Esophagus (tissue), 2 donors: ENCODE measurements at regions not wholly inside any gene's neighbourhood (a gene's known extent, or its start where the extent isn't known, plus 50 kb on each side); places are given as distances from the start of the nearest gene placed in this dataset.

Experiments used
- H3K27ac ChIP-seq, 2 donors: one replicate each; pipeline ENCODE4 v1.5.1; 2013; ENCODE audit warnings: low read depth in 2 of 2, mild to moderate bottlenecking in 2 of 2, inconsistent platforms in 1 of 2, low read length in 1 of 2, moderate library complexity in 1 of 2
- H3K27me3 ChIP-seq, 2 donors: one replicate each; pipeline ENCODE4 v1.6.1; 2013; ENCODE audit warnings: low read length in 2 of 2, control low read depth in 1 of 2, mild to moderate bottlenecking in 1 of 2; ENCODE audit not compliant: insufficient read depth in 2 of 2, control insufficient read depth in 1 of 2
- H3K36me3 ChIP-seq, 2 donors: one replicate each; pipeline ENCODE4 v1.6.1; 2013; ENCODE audit warnings: low read length in 1 of 2; ENCODE audit not compliant: control insufficient read depth in 2 of 2, insufficient read depth in 2 of 2
- H3K4me1 ChIP-seq, 2 donors: one replicate each; pipeline ENCODE4 v1.6.1; 2013; ENCODE audit warnings: low read length in 1 of 2; ENCODE audit not compliant: control insufficient read depth in 2 of 2, insufficient read depth in 2 of 2
- H3K4me3 ChIP-seq, 2 donors: one replicate each; pipeline ENCODE4 v1.5.1; 2013; ENCODE audit warnings: low read length in 2 of 2, mild to moderate bottlenecking in 2 of 2, low read depth in 1 of 2, moderate library complexity in 1 of 2
- H3K9me3 ChIP-seq, 2 donors: one replicate each; pipeline ENCODE4 v1.6.1; 2013; ENCODE audit warnings: mild to moderate bottlenecking in 2 of 2, low read depth in 1 of 2, low read length in 1 of 2, moderate library complexity in 1 of 2; ENCODE audit not compliant: control insufficient read depth in 2 of 2, insufficient read depth in 1 of 2
- WGBS, 2 donors: extraction: QIAGEN DNeasy Blood & Tissue Kit; methylation state at CpG; one replicate each; pipeline ENCODE4 v1.1.7; 2013; 5-methylcytosine and 5-hydroxymethylcytosine counted together
- donor health status: healthy with polysubstance abuse.
- donor health status: Bipolar disorder and iron deficiency.

GRCh38 chr3:70776081-70776480 is 463.6 kb upstream of the MDFIC2 start:
- no peaks in the 10 kb centered on the region for H3K4me1 ChIP-seq
- WGBS, 2 donors: 47 to 49% methylated on average over 2 of the region's 2 CpGs
- no peaks in the 10 kb centered on the region for H3K27me3 ChIP-seq
- no peaks in the 10 kb centered on the region for H3K9me3 ChIP-seq
- H3K36me3 ChIP-seq: no peaks in the 10 kb centered on the region
- H3K27ac ChIP-seq: no peak overlapping the region
- no peak overlapping the region for H3K4me3 ChIP-seq

- H3K4me1 ChIP-seq: no peaks in the 10 kb centered on the region
- H3K27ac ChIP-seq: no peak overlapping the region
- 74 to 79% methylated on average over 4 of the region's 4 CpGs for WGBS, 2 donors
- no peak overlapping the region for H3K4me3 ChIP-seq
- no peaks in the 10 kb centered on the region for H3K9me3 ChIP-seq
- H3K27me3 ChIP-seq: no peaks in the 10 kb centered on the region
- H3K36me3 ChIP-seq: no peaks in the 10 kb centered on the region
These were observed 462.8 kb upstream of the MDFIC2 start for GRCh38 chr3:70775257-70775656.

- 76 to 78% methylated on average over 1 of the region's 1 CpG for WGBS, 2 donors
- no peak overlapping the region for H3K4me3 ChIP-seq
- no peak overlapping the region for H3K27ac ChIP-seq
- no peaks in the 10 kb centered on the region for H3K36me3 ChIP-seq
- H3K9me3 ChIP-seq: no peaks in the 10 kb centered on the region
- no peaks in the 10 kb centered on the region for H3K27me3 ChIP-seq
- H3K4me1 ChIP-seq: no peaks in the 10 kb centered on the region
These were observed 462.2 kb upstream of the MDFIC2 start for GRCh38 chr3:70774641-70775040.

GRCh38 chr3:70771426-70772147 is 459.1 kb upstream of the MDFIC2 start:
- no peak overlapping the region for H3K27ac ChIP-seq
- WGBS, 2 donors: 68 to 76% methylated on average over 4 of the region's 4 CpGs
- no peaks in the 10 kb centered on the region for H3K36me3 ChIP-seq
- H3K4me3 ChIP-seq: no peak overlapping the region
- no peaks in the 10 kb centered on the region for H3K27me3 ChIP-seq
- no peaks in the 10 kb centered on the region for H3K9me3 ChIP-seq
- H3K4me1 ChIP-seq: no peaks in the 10 kb centered on the region

DNA sequence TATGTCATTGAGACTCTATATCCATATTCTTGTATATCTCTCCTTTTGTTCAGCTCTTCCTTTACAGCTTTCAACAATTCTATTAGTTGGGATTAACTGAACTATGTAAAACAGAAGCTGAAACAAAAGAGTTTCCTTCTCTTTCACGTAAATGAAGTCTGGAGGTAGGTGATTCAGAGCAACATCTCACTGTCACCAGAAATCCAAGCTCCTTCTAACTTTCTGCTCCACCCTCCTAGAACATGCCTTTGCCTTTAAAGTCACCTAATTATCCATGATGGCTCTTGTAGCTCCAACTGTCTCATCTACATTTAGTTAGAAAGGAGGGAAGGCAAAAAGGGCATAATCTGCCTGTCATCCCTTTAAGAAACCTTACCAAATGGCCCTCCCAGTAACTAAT is 458.2 kb upstream of the MDFIC2 start:
- WGBS, 2 donors: 53 to 63% methylated on average over 1 of the region's 1 CpG

GRCh38 chr3:70766301-70766700 is 453.9 kb upstream of the MDFIC2 start:
- Histone ChIP-seq H3K4me1 (no peaks in the 10 kb centered on the region), H3K27me3 (no peaks in the 10 kb centered on the region), H3K27ac (no peak overlapping the region), H3K4me3 (no peak overlapping the region), H3K9me3 (no peaks in the 10 kb centered on the region), H3K36me3 (no peaks in the 10 kb centered on the region)
- WGBS, 2 donors: 79 to 85% methylated on average over 2 of the region's 2 CpGs

More for the DNA sequence above, 458.2 kb upstream of the MDFIC2 start:
- no peaks in the 10 kb centered on the region for H3K27me3 ChIP-seq
- H3K9me3 ChIP-seq: no peaks in the 10 kb centered on the region
- no peaks in the 10 kb centered on the region for H3K36me3 ChIP-seq
- H3K27ac ChIP-seq: no peak overlapping the region
- H3K4me1 ChIP-seq: no peaks in the 10 kb centered on the region
- no peak overlapping the region for H3K4me3 ChIP-seq

- no peaks in the 10 kb centered on the region for H3K9me3 ChIP-seq
- WGBS, 2 donors: 90% methylated on average over 2 of the region's 2 CpGs
- no peaks in the 10 kb centered on the region for H3K4me1 ChIP-seq
- H3K27ac ChIP-seq: no peak overlapping the region
- H3K4me3 ChIP-seq: no peak overlapping the region
- H3K27me3 ChIP-seq: no peaks in the 10 kb centered on the region
- H3K36me3 ChIP-seq: no peaks in the 10 kb centered on the region
These were observed 451.5 kb upstream of the MDFIC2 start for GRCh38 chr3:70763894-70764293.

- no peaks in the 10 kb centered on the region for H3K27me3 ChIP-seq
- H3K27ac ChIP-seq: no peak overlapping the region
- WGBS, 2 donors: 77 to 87% methylated on average over 2 of the region's 2 CpGs
- no peaks in the 10 kb centered on the region for H3K9me3 ChIP-seq
- H3K36me3 ChIP-seq: no peaks in the 10 kb centered on the region
- no peaks in the 10 kb centered on the region for H3K4me1 ChIP-seq
- H3K4me3 ChIP-seq: no peak overlapping the region
These were observed 445.2 kb upstream of the MDFIC2 start for GRCh38 chr3:70757658-70758057.

DNA sequence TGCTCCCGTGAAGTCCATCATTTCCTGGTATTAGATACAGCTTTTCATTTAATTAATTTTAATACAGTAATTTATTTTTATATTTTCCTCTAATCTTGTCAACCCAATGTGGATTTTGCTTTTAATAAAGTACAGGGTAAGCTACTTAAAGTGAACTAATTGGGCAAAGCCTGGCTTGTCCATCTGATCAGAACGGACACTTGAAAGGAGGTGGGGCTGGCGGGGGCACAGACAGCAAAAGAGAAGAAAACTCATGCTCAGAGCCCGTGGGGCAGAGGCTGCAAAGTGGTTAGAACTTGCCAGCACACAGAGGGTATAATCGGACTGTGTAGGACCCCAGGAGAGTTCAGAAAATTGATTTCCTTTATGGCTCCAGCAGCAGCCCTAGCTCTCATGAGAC is 443.1 kb upstream of the MDFIC2 start:
- no peak overlapping the region for H3K4me3 ChIP-seq

GRCh38 chr3:70754314-70754713 is 441.9 kb upstream of the MDFIC2 start:
- Histone ChIP-seq H3K27ac (no peak overlapping the region), H3K4me1 (no peaks in the 10 kb centered on the region), H3K9me3 (no peaks in the 10 kb centered on the region), H3K4me3 (no peak overlapping the region), H3K27me3 (no peaks in the 10 kb centered on the region), H3K36me3 (no peaks in the 10 kb centered on the region)

More for the DNA sequence above, 443.1 kb upstream of the MDFIC2 start:
- no peaks in the 10 kb centered on the region for H3K27me3 ChIP-seq
- no peaks in the 10 kb centered on the region for H3K4me1 ChIP-seq
- WGBS, 2 donors: 85 to 90% methylated on average over 5 of the region's 5 CpGs
- H3K36me3 ChIP-seq: no peaks in the 10 kb centered on the region
- no peaks in the 10 kb centered on the region for H3K9me3 ChIP-seq
- no peak overlapping the region for H3K27ac ChIP-seq
